PC-3 (cell line): ENCODE measurements at regions not wholly inside any gene's neighbourhood (a gene's known extent, or its start where the extent isn't known, plus 50 kb on each side); places are given as distances from the start of the nearest gene placed in this dataset.
"Not testable (repeated sequence)": the region's sequence is repeated elsewhere in the genome, so short reads cannot be mapped to it uniquely, and the experiment has no call there.

Source experiments
- EZH2 ChIP-seq: fragments of 300-600 bp; sonication (generic); IDR thresholded peaks from one replicate; pipeline ENCODE4 v1.6.1; 2017; ENCODE audit warnings: antibody characterized with exemption, mild to moderate bottlenecking, low read length; ENCODE audit not compliant: unreplicated experiment
- EZH2phosphoT487 ChIP-seq: fragments of 300-600 bp; sonication (generic); IDR thresholded peaks from 2 replicates; pipeline ENCODE4 v1.6.1; 2018; ENCODE audit warnings: mild to moderate bottlenecking, antibody characterized with exemption, low read length, borderline replicate concordance
- TF ChIP-seq, protein P1 (sequence below): fragments of 300-600 bp; sonication (generic); conservative IDR thresholded peaks from 2 replicates; pipeline ENCODE4 v1.5.1; 2017; ENCODE audit warnings: antibody characterized with exemption, low read depth, mild to moderate bottlenecking, low read length

DNA sequence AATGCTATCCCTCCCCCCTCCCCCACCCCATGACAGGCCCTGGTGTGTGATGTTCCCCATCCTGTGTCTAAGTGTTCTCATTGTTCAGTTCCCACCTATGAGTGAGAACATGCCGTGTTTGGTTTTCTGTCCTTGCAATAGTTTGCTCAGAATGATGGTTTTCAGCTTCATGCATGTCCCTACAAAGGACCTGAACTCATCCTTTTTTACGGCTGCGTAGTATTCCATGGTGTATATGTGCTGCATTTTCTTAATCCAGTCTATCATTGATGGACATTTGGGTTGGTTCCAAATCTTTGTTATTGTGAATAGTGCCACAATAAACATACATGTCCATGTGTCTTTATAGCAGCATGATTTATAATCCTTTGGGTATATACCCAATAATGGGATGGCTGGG is 215.0 kb downstream of the DLEU7 start:
- TF ChIP-seq EZH2, EZH2phosphoT487: not testable (repeated sequence)
- TF ChIP-seq, protein P1, sequence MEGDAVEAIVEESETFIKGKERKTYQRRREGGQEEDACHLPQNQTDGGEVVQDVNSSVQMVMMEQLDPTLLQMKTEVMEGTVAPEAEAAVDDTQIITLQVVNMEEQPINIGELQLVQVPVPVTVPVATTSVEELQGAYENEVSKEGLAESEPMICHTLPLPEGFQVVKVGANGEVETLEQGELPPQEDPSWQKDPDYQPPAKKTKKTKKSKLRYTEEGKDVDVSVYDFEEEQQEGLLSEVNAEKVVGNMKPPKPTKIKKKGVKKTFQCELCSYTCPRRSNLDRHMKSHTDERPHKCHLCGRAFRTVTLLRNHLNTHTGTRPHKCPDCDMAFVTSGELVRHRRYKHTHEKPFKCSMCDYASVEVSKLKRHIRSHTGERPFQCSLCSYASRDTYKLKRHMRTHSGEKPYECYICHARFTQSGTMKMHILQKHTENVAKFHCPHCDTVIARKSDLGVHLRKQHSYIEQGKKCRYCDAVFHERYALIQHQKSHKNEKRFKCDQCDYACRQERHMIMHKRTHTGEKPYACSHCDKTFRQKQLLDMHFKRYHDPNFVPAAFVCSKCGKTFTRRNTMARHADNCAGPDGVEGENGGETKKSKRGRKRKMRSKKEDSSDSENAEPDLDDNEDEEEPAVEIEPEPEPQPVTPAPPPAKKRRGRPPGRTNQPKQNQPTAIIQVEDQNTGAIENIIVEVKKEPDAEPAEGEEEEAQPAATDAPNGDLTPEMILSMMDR, result not testable (repeated sequence)
